ENCODE measurements at regions not wholly inside any gene's neighbourhood (a gene's known extent, or its start where the extent isn't known, plus 50 kb on each side); places are given as distances from the start of the nearest gene placed in this dataset.
"Not testable (repeated sequence)": the region's sequence is repeated elsewhere in the genome, so short reads cannot be mapped to it uniquely, and the experiment has no call there.

GRCh38 chr3:15977598-15978232 is 179.9 kb upstream of the ANKRD28 start:
- TF ChIP-seq ZNF274 (IDR thresholded peaks at IDR 0.05; ENCODE audit: low read depth, low read length), result no peak

GRCh38 chr3:15978801-15979200 is 181.0 kb upstream of the ANKRD28 start:
- H3K4me3 ChIP-seq (ENCODE audit: low read length), result no peak overlapping the region
- TF ChIP-seq ZNF274 (IDR thresholded peaks at IDR 0.05; ENCODE audit: low read depth, low read length), result no peak

More at GRCh38 chr3:15977598-15978232, 179.9 kb upstream of the ANKRD28 start:
- H3K4me3 ChIP-seq (ENCODE audit: low read length), result no peak overlapping the region

GRCh38 chr3:15979495-15979894 is 181.7 kb upstream of the ANKRD28 start:
- H3K4me3 ChIP-seq (ENCODE audit: low read length), result no peak overlapping the region
- TF ChIP-seq ZNF274 (IDR thresholded peaks at IDR 0.05; ENCODE audit: low read depth, low read length), result no peak

GRCh38 chr3:15979900-15980299 is 182.1 kb upstream of the ANKRD28 start:
- TF ChIP-seq ZNF274 (IDR thresholded peaks at IDR 0.05; ENCODE audit: low read depth, low read length), result no peak
- no peak overlapping the region for H3K4me3 ChIP-seq (ENCODE audit: low read length)

GRCh38 chr3:15982243-15982642 is 184.5 kb upstream of the ANKRD28 start:
- no peak for TF ChIP-seq ZNF274 (IDR thresholded peaks at IDR 0.05; ENCODE audit: low read depth, low read length)
- no peak overlapping the region for H3K4me3 ChIP-seq (ENCODE audit: low read length)

- H3K4me3 ChIP-seq (ENCODE audit: low read length), result no peak overlapping the region
- TF ChIP-seq ZNF274 (IDR thresholded peaks at IDR 0.05; ENCODE audit: low read depth, low read length), result no peak
Measured at GRCh38 chr3:15982667-15983196, 185.0 kb upstream of the ANKRD28 start.

GRCh38 chr3:15983232-15983631 is 185.5 kb upstream of the ANKRD28 start:
- no peak overlapping the region for H3K4me3 ChIP-seq (ENCODE audit: low read length)
- no peak for TF ChIP-seq ZNF274 (IDR thresholded peaks at IDR 0.05; ENCODE audit: low read depth, low read length)

- TF ChIP-seq ZNF274 (IDR thresholded peaks at IDR 0.05; ENCODE audit: low read depth, low read length), result no peak
- H3K4me3 ChIP-seq (ENCODE audit: low read length), result no peak overlapping the region
Measured at GRCh38 chr3:15983693-15984092, 185.9 kb upstream of the ANKRD28 start.

GRCh38 chr3:15989419-15989818 is 185.1 kb upstream of the GALNT15 start:
- H3K4me3 ChIP-seq (ENCODE audit: low read length), result no peak overlapping the region
- no peak for TF ChIP-seq ZNF274 (IDR thresholded peaks at IDR 0.05; ENCODE audit: low read depth, low read length)

- H3K4me3 ChIP-seq (ENCODE audit: low read length), result not testable (repeated sequence)
Measured at GRCh38 chr3:15993660-15994059, 180.8 kb upstream of the GALNT15 start.

- not testable (repeated sequence) for H3K4me3 ChIP-seq (ENCODE audit: low read length)
Measured at GRCh38 chr3:15996496-15996895, 178.0 kb upstream of the GALNT15 start.

- no peak for TF ChIP-seq ZNF274 (IDR thresholded peaks at IDR 0.05; ENCODE audit: low read depth, low read length)
- no peak overlapping the region for H3K4me3 ChIP-seq (ENCODE audit: low read length)
Measured at GRCh38 chr3:15997274-15997943, 177.1 kb upstream of the GALNT15 start.

GRCh38 chr3:15998911-15999310 is 175.6 kb upstream of the GALNT15 start:
- H3K4me3 ChIP-seq (ENCODE audit: low read length), result no peak overlapping the region
- no peak for TF ChIP-seq ZNF274 (IDR thresholded peaks at IDR 0.05; ENCODE audit: low read depth, low read length)

GRCh38 chr3:16004812-16005211 is 169.7 kb upstream of the GALNT15 start:
- no peak for TF ChIP-seq ZNF274 (IDR thresholded peaks at IDR 0.05; ENCODE audit: low read depth, low read length)
- no peak overlapping the region for H3K4me3 ChIP-seq (ENCODE audit: low read length)

- no peak for TF ChIP-seq ZNF274 (IDR thresholded peaks at IDR 0.05; ENCODE audit: low read depth, low read length)
- H3K4me3 ChIP-seq (ENCODE audit: low read length), result no peak overlapping the region
Measured at GRCh38 chr3:16011376-16011775, 163.1 kb upstream of the GALNT15 start.

Data from GM08714 (cell line).